ENCODE measurements at regions not wholly inside any gene's neighbourhood (a gene's known extent, or its start where the extent isn't known, plus 50 kb on each side); places are given as distances from the start of the nearest gene placed in this dataset.

- DNase-seq (ENCODE audit: low spot score) (no peak), FAIRE-seq (no peak)
Observed at GRCh38 chr20:55614220-55614757, 391.0 kb downstream of the CBLN4 start.

GRCh38 chr20:55610756-55611155 lies 394.6 kb downstream of the CBLN4 start:
- DNase-seq (ENCODE audit: low spot score) (no peak), FAIRE-seq (no peak)

GRCh38 chr20:55605594-55605993 lies 399.7 kb downstream of the CBLN4 start:
- no peak for DNase-seq (ENCODE audit: low spot score)
- no peak for FAIRE-seq

- no peak for FAIRE-seq
- no peak for DNase-seq (ENCODE audit: low spot score)
Observed at GRCh38 chr20:55597526-55597925, 407.8 kb downstream of the CBLN4 start.

- FAIRE-seq (no peak), DNase-seq (ENCODE audit: low spot score) (no peak)
Observed at GRCh38 chr20:55596431-55596830, 408.9 kb downstream of the CBLN4 start.

GRCh38 chr20:55592866-55593265 lies 412.5 kb downstream of the CBLN4 start:
- DNase-seq (ENCODE audit: low spot score) (no peak), FAIRE-seq (no peak)

GRCh38 chr20:55586610-55587009 lies 418.7 kb downstream of the CBLN4 start:
- FAIRE-seq (no peak), DNase-seq (ENCODE audit: low spot score) (no peak)

GRCh38 chr20:55584964-55585363 lies 420.4 kb downstream of the CBLN4 start:
- FAIRE-seq (no peak), DNase-seq (ENCODE audit: low spot score) (no peak)

- FAIRE-seq (no peak), DNase-seq (ENCODE audit: low spot score) (no peak)
Observed at GRCh38 chr20:55584307-55584706, 421.0 kb downstream of the CBLN4 start.

GRCh38 chr20:55583036-55583435 lies 422.3 kb downstream of the CBLN4 start:
- DNase-seq (ENCODE audit: low spot score) = no peak
- FAIRE-seq = peak; percentile 61

GRCh38 chr20:55582498-55582897 lies 422.8 kb downstream of the CBLN4 start:
- FAIRE-seq = no peak
- DNase-seq (ENCODE audit: low spot score) = no peak

GRCh38 chr20:55581519-55581918 lies 423.8 kb downstream of the CBLN4 start:
- DNase-seq (ENCODE audit: low spot score) (no peak), FAIRE-seq (no peak)

- DNase-seq (ENCODE audit: low spot score) (no peak), FAIRE-seq (no peak)
Observed at GRCh38 chr20:55580475-55580874, 424.8 kb downstream of the CBLN4 start.

- FAIRE-seq = no peak
- no peak for DNase-seq (ENCODE audit: low spot score)
Observed at GRCh38 chr20:55579802-55580201, 425.5 kb downstream of the CBLN4 start.

GRCh38 chr20:55576981-55577380 lies 428.3 kb downstream of the CBLN4 start:
- DNase-seq (ENCODE audit: low spot score) (no peak), FAIRE-seq (no peak)

- FAIRE-seq (no peak), DNase-seq (ENCODE audit: low spot score) (no peak)
Observed at GRCh38 chr20:55569084-55569483, 436.2 kb downstream of the CBLN4 start.

GRCh38 chr20:55567826-55568225 lies 437.5 kb downstream of the CBLN4 start:
- DNase-seq (ENCODE audit: low spot score) = no peak
- no peak for FAIRE-seq

- no peak for DNase-seq (ENCODE audit: low spot score)
- FAIRE-seq = no peak
Observed at GRCh38 chr20:55565096-55565773, 440.1 kb downstream of the CBLN4 start.

- FAIRE-seq = no peak
- no peak for DNase-seq (ENCODE audit: low spot score)
Observed at GRCh38 chr20:55561259-55561658, 444.1 kb downstream of the CBLN4 start.

- no peak for FAIRE-seq
- DNase-seq (ENCODE audit: low spot score) = no peak
Observed at GRCh38 chr20:55557191-55557590, 448.1 kb downstream of the CBLN4 start.

- FAIRE-seq = peak; percentile 30
- no peak for DNase-seq (ENCODE audit: low spot score)
Observed at GRCh38 chr20:55555075-55555650, 450.2 kb downstream of the CBLN4 start.

GRCh38 chr20:55544638-55545037 lies 460.7 kb downstream of the CBLN4 start:
- FAIRE-seq (no peak), DNase-seq (ENCODE audit: low spot score) (no peak)

- FAIRE-seq (no peak), DNase-seq (ENCODE audit: low spot score) (no peak)
Observed at GRCh38 chr20:55540486-55540885, 464.8 kb downstream of the CBLN4 start.
